GM12891 (cell line): ENCODE measurements at regions not wholly inside any gene's neighbourhood (a gene's known extent, or its start where the extent isn't known, plus 50 kb on each side); places are given as distances from the start of the nearest gene placed in this dataset.
"Not testable (repeated sequence)": the region's sequence is repeated elsewhere in the genome, so short reads cannot be mapped to it uniquely, and the experiment has no call there.

Experiments used
- DNase-seq: peaks from one replicate; pipeline ENCODE4 v3.0.0; 2011; ENCODE audit warnings: low spot score; ENCODE audit not compliant: insufficient read length
- FAIRE-seq: peaks from 2 replicates; lab custom pipeline; 2011; peaks lifted over from hg19 to GRCh38; lab: Jason Lieb, UNC
- PAX5 ChIP-seq: IDR thresholded peaks from 2 replicates; pipeline ENCODE4 v1.6.1; 2011; ENCODE audit warnings: low read length, moderate library complexity, mild to moderate bottlenecking; ENCODE audit not compliant: insufficient read depth, severe bottlenecking
- POLR2A ChIP-seq: IDR thresholded peaks from 2 replicates; pipeline ENCODE4 v1.6.1; 2011; ENCODE audit warnings: low read depth, low read length, control low read depth
- POLR2AphosphoS5 ChIP-seq: IDR thresholded peaks from 2 replicates; pipeline ENCODE4 v1.6.1; 2011; ENCODE audit warnings: low read depth, low read length, control low read depth
- POU2F2 ChIP-seq: IDR thresholded peaks from 2 replicates; pipeline ENCODE4 v1.6.1; 2011; ENCODE audit warnings: low read depth, mild to moderate bottlenecking, control low read depth, low read length, moderate library complexity
- SPI1 ChIP-seq: IDR thresholded peaks from 2 replicates; pipeline ENCODE4 v1.6.1; 2011; ENCODE audit warnings: low read depth, low read length, control low read depth
- TAF1 ChIP-seq: IDR thresholded peaks from 2 replicates; pipeline ENCODE4 v1.6.1; 2011; ENCODE audit warnings: low read depth, low read length, control low read depth

DNA sequence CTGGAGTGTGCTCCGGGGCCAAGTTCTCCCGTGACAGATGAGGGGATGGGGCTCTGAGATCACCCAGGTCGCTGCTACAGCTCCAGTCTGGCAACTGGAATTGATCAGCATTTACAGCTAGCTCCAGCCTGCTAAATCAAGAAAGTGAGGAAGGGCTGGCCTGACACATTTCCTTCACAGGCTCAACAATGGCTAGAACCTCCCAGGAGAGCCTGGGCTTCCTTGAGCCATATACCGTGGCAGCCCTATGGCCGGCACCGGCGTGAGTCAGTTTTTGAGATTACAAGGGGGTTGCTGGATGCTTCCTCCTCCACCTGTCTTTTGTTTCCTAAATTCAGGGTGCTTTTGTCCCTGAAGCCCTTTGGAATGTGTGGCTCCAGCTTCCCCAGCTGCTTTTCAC, 104.2 kb downstream of the ETS2 start:
- FAIRE-seq: no peak
- no peak for TF ChIP-seq POLR2AphosphoS5
- TF ChIP-seq POU2F2: no peak

DNA sequence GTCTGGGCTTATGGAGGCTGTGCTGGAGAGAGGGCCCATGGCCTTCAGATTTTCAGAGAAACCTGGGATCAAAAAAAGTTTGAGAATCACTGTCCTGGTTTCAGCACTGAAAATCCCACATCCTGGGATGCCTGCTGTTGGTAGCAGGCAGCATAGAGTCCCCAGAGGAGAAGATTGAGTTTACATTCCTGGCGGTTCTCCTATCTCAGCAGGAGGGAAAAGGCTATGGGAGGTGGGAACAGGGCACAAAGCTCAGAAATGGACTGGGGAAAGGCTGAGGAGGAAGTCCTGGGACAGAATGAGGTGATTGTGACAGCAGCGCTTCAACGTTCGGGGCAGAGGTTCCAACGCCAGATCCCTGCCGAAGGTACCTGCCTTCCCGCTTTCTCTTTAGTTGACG, 103.4 kb downstream of the ETS2 start:
- TF ChIP-seq POU2F2 (no peak), POLR2AphosphoS5 (no peak), TAF1 (no peak), SPI1 (no peak), PAX5 (no peak)
- FAIRE-seq: no peak

More for the DNA sequence above, 104.2 kb downstream of the ETS2 start:
- no peak for DNase-seq

DNA sequence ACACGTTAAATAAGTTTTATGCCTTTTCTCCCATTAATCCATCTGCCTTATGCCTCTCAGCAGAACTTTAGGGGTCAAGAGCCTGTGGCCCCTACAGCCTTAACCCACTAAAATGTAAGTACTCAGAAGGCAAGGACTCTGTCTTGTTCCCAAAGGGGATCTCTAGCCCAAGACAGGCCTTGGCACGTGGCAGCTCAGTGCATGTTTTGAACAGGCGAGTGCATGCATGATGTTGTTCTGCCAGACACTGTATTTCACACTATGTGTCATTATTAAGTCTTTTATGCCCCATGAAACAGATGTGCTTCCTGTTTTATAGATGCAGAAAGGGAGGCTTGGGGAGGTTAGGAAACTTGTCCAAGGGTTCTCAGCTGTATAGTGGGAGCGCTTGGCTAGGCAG, 102.8 kb downstream of the ETS2 start:
- FAIRE-seq: no peak
- no peak for DNase-seq
- no peak for TF ChIP-seq POU2F2
- TF ChIP-seq POLR2A: no peak
- no peak for TF ChIP-seq SPI1
- no peak for TF ChIP-seq PAX5
- no peak for TF ChIP-seq POLR2AphosphoS5
- TF ChIP-seq TAF1: no peak

More for the DNA sequence above, 103.4 kb downstream of the ETS2 start:
- DNase-seq: no peak

DNA sequence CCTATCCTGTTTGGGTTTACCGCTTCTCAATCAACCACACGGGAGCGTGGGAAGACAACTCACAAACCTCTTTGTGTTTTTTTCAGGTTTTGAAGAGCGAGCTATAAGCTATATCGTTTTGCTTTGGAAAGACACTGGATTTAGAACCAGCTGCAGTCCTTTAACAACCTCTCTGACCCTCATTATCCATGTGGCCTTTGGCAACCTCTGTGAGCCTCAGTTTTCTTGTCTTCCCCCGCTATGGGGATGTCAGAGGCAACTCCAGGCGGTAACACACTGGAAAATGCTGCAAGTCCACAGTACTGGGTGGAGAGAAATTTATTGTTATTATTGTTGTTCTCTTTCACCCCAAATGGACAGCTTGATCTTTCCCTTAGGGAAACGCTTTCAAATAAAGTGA, 100.0 kb downstream of the ETS2 start:
- DNase-seq (no peak), FAIRE-seq (no peak)
- TF ChIP-seq POLR2AphosphoS5 (no peak), PAX5 (no peak), POU2F2 (no peak), SPI1 (no peak), TAF1 (no peak), POLR2A (no peak)

DNA sequence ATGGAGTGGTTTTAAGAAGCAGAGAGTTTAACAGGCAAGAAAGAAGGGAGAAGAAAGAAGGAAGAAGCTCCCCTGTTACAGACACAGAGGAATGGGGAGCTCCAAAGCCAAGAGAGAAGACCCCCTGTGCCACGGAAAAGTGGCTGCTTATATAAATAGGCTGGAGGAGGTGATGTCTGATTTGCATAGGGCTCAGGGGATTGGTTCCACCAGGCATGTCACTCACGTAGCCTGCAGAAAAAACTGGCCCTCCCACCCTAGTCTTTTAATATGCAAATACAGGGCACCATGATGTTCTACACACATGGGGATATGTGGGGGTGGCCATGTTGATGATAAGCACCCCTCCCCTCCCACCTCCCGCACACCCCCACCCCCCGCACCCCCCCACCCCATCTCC, 99.6 kb downstream of the ETS2 start:
- no peak for DNase-seq
- FAIRE-seq: no peak
- no peak for TF ChIP-seq POU2F2
- no peak for TF ChIP-seq POLR2AphosphoS5
- TF ChIP-seq PAX5: no peak
- TF ChIP-seq TAF1: no peak
- TF ChIP-seq SPI1: no peak
- no peak for TF ChIP-seq POLR2A

DNA sequence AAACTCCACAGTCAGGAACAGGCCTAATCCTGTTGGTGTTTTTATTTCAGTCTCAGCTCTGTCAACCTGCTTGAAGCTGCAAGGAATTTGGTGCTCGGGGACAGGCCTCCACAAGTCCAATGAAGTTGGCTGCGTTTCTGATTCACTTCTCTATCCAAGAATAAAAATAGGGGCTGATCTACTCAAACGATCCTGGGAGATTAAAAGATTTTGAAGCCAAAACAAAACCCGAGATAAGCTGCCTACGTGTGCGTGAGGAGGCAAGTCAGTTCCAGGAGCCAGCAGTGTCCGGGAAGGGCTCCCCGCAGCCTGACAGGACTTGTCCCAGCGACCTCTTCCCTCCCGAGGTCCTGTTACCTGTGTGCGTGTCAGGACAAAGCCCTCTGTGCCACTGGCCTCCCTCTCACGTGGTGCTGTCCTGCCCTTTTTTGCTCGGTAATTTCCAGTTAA, 98.0 kb downstream of the ETS2 start:
- DNase-seq: no peak
- no peak for FAIRE-seq
- TF ChIP-seq PAX5 (no peak), TAF1 (no peak), POU2F2 (no peak), POLR2AphosphoS5 (no peak), POLR2A (no peak), SPI1 (no peak)

DNA sequence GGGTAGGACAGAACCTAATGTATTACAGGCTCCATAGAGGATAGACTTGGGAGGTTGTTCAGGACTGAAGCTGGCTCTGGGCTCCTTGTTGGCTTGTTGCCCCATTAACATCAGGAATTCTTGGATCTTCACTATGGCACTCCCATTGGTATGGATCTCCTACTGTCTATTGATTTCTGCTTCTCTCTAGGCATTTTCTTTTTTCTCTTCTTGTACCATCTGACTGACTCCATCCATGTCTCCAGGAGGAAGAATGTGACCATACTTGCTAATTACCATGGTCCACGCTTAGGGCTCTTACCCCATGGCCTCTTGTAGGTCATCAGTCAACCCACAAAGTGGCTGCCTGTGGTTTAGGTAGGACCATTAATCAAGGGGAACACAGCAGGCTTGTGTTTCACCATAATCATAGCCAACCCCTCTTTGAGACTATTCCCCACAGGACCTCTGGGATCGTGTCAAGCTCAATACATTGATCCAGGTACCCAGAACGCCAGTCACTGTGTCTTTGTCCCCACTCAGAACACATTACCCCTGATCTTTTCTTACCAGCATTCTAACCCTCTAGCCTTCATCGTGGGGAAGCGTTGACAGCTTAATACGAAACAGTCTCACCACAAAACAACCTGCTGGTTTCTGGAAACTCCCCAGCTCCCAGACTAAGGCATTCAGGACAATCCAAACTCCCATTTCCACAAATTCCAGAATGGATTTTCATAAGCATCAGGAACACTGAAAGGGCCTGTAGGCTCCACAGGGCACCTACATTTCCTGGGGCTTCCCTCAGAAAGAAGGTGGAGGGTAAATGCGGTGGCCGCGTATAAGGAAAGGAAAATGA, 97.1 kb downstream of the ETS2 start:
- no peak for DNase-seq
- TF ChIP-seq SPI1 (no peak), PAX5 (no peak), POU2F2 (no peak), POLR2A (no peak), POLR2AphosphoS5 (no peak), TAF1 (no peak)
- FAIRE-seq: no peak

DNA sequence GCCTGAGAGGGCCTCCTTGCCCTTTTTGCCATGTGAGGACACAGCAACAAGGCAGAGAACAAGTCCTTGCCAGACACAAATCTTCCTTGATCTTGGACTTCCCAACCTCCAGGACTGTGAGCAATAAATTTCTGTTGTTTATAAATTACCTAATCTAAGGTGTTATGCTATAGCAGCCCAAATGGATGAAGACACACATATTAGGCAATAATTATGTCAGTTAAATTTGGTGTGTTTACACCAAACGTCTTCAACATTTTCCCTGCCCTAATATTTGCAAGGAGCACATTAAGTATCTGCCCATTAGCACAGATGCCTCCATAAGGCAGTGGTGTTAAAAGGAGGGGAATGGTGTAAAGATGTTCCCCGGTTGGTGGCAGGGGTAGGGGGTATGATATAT, 94.8 kb downstream of the ETS2 start:
- no peak for DNase-seq
- no peak for FAIRE-seq
- TF ChIP-seq POU2F2: no peak

DNA sequence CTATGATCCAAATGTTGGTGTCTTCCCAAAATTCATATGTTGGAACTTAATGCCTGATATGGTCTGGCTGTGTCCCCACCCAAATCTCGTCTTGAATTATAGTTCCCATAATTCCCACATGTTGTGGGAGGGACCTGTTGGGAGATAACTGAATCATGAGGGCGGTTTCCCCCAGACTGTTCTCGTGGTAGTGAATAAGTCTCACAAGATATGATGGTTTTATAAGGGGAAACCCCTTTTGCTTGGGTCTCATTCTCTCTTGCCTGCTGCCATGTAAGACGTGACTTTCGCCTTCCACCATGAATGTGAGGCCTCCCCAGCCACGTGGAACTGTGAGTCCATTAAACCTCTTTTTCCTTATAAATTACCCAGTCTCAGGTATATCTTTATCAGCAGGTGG, 94.3 kb downstream of the ETS2 start:
- not testable (repeated sequence) for FAIRE-seq, DNase-seq

DNA sequence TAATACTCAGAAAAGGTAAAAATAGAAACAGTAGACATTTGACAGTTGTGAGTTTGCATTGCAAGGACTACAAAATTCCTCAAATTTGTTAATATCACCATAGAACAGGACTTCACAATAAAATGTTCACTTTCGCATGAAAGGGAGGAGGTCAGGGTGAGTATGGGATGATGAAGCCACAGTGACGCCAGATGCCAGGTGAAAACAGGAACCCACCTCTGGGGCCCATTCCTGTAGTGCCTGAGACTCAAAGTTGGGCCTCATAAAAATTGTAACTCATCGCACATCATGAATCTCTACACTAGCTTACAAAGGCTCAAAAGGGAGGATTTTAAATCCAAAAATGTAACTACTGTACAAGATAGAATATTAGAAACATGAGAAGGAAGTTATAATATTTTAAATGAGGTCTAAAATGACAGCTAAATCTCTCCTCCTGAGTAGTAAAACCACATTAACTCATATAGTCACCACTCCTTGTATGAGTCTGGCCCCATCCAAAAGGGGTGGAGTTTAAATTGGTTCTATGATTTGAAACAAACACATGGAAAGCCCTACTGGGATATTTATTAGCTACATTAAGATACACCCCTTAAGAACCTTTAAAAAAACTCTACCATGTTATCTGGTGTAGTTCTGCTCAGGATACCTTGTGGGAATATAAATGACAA, 93.7 kb downstream of the ETS2 start:
- no peak for TF ChIP-seq PAX5
- no peak for TF ChIP-seq TAF1
- no peak for TF ChIP-seq POU2F2
- TF ChIP-seq SPI1: no peak
- no peak for TF ChIP-seq POLR2AphosphoS5
- TF ChIP-seq POLR2A: no peak
- no peak for FAIRE-seq

More for the DNA sequence above, 93.7 kb downstream of the ETS2 start:
- no peak for DNase-seq
